K562 (cell line): ENCODE measurements at regions not wholly inside any gene's neighbourhood (a gene's known extent, or its start where the extent isn't known, plus 50 kb on each side); places are given as distances from the start of the nearest gene placed in this dataset. TPM values are rescaled to one million over a fixed set of nuclear protein-coding genes. Genes with fewer than 3 reads are reported as not detected.
"Not testable (repeated sequence)": the region's sequence is repeated elsewhere in the genome, so short reads cannot be mapped to it uniquely, and the experiment has no call there.

Experiments used
- ATAC-seq: fragments of 200-7000 bp; cut with Tn5 transposase; 3 replicates; pipeline ENCODE4 v1.9.1; 2020; ENCODE audit warnings: moderate library complexity
- BruUV-seq: library from RNA; stranded (reverse); fragments of 400-500 nt; replicated peaks from 2 replicates; lab custom pipeline; 2021; lab: Mats Ljungman, UMichigan
- CTCF ChIA-PET: fragments of 300-600 bp; formaldehyde crosslinking; extraction: SDS; loops from one replicate; lab custom pipeline; 2021; ENCODE audit warnings: low intra/inter-chr PET ratio; lab: Yijun Ruan, JAX
- POLR2A ChIA-PET: fragments of 300-600, 350-650 bp; sonication (Branson Sonifier 250); formaldehyde crosslinking; extraction: SDS; loops from one replicate; lab custom pipeline; 2021; ENCODE audit warnings: antibody characterized with exemption, inconsistent platforms; lab: Yijun Ruan, JAX
- DNase-seq, 4 experiments: peaks; one replicate each; pipeline versions ENCODE4 v3.0.0 to v3.0.0-alpha.2; 2011 to 2018; ENCODE audit warnings: low spot score in 3 of 4, mixed read lengths in 3 of 4; ENCODE audit errors: extremely low read depth in 1 of 4
- FAIRE-seq: peaks from 2 replicates; lab custom pipeline; 2011; peaks lifted over from hg19 to GRCh38; lab: Jason Lieb, UNC
- H2AFZ ChIP-seq: 2 replicates; pipeline ENCODE4 v1.6.0; 2011; ENCODE audit warnings: low read depth, low read length, control low read depth, inconsistent platforms
- H3K27ac ChIP-seq: fragments of 200-600 bp; 3 replicates; pipeline ENCODE4 v1.8.0; 2011; ENCODE audit warnings: low read depth, mild to moderate bottlenecking, control low read depth, inconsistent platforms, low read length, moderate library complexity, mixed read lengths; ENCODE audit errors: extremely low read depth
- H3K27me3 ChIP-seq, 2 experiments: fragments of 300-600 bp in 1 of 2; 2 replicates in 1 of 2; 3 replicates in 1 of 2; pipeline versions ENCODE4 v1.6.0 to v1.8.0; 2011; ENCODE audit warnings: inconsistent platforms in 2 of 2, low read length in 2 of 2, mild to moderate bottlenecking in 1 of 2, mixed read lengths in 1 of 2, moderate library complexity in 1 of 2; ENCODE audit not compliant: control insufficient read depth in 2 of 2, insufficient read depth in 2 of 2
- H3K36me3 ChIP-seq: fragments of 300-600 bp; 3 replicates; pipeline ENCODE4 v1.8.0; 2011; ENCODE audit warnings: mild to moderate bottlenecking, low read length, inconsistent platforms; ENCODE audit not compliant: control insufficient read depth, insufficient read depth
- H3K4me1 ChIP-seq, 2 experiments: fragments of 200-600 bp in 1 of 2; replicated peaks in 1 of 2; 2 replicates in 1 of 2; 3 replicates in 1 of 2; pipeline versions ENCODE4 v1.5.1 to v1.8.0; 2011; ENCODE audit warnings: inconsistent platforms in 2 of 2, low read length in 2 of 2, mild to moderate bottlenecking in 1 of 2, mixed read lengths in 1 of 2, moderate library complexity in 1 of 2; ENCODE audit not compliant: control insufficient read depth in 2 of 2, insufficient read depth in 2 of 2
- H3K4me2 ChIP-seq: 2 replicates; pipeline ENCODE4 v1.6.1; 2011; ENCODE audit warnings: low read length, control low read depth, inconsistent platforms, mixed read lengths; ENCODE audit not compliant: insufficient read depth
- H3K4me3 ChIP-seq: fragments of 200-600 bp; sonication (generic), shearing (Covaris generic); 2 replicates; pipeline ENCODE4 v1.5.1; 2016; ENCODE audit warnings: control low read depth, inconsistent platforms
- H3K79me2 ChIP-seq: fragments of 200-600 bp; 3 replicates; pipeline ENCODE4 v1.8.0; 2011; ENCODE audit warnings: low read length, inconsistent platforms; ENCODE audit not compliant: control insufficient read depth, insufficient read depth
- H3K9ac ChIP-seq, 2 experiments: 2 replicates each; pipeline versions ENCODE4 v1.6.0 to v1.6.1; 2011; ENCODE audit warnings: low read depth in 2 of 2, low read length in 2 of 2, control low read depth in 1 of 2, inconsistent platforms in 1 of 2, mild to moderate bottlenecking in 1 of 2, mixed read lengths in 1 of 2; ENCODE audit not compliant: insufficient read depth in 1 of 2
- H3K9me1 ChIP-seq: one replicate; pipeline ENCODE4 v1.6.0; 2011; ENCODE audit warnings: inconsistent platforms, mild to moderate bottlenecking, low read length, moderate library complexity; ENCODE audit not compliant: control insufficient read depth, insufficient read depth
- H3K9me3 ChIP-seq: replicated peaks from 2 replicates; pipeline ENCODE4 v1.5.1; 2011; ENCODE audit warnings: low read depth, low read length, inconsistent platforms; ENCODE audit not compliant: control insufficient read depth, insufficient read depth
- H4K20me1 ChIP-seq: replicated peaks from 2 replicates; pipeline ENCODE4 v1.6.1; 2011; ENCODE audit warnings: low read length, inconsistent platforms, mixed read lengths; ENCODE audit not compliant: control insufficient read depth, insufficient read depth
- WGBS: fragments of 100-300 bp; shearing (Covaris generic); methylation state at CpG from one replicate; pipeline ENCODE4 v1.1.6; 2016; ENCODE audit warnings: low coverage, mixed read lengths; ENCODE audit not compliant: insufficient coverage; ENCODE audit errors: missing lambda C conversion rate; 5-methylcytosine and 5-hydroxymethylcytosine counted together
- in situ Hi-C: fragments of 300-500 bp; cut with MboI; formaldehyde crosslinking; loops from 4 replicates; pipeline ENCODE4 v1.15.0; 2018; ENCODE audit warnings: inconsistent platforms, mixed read lengths
- intact Hi-C: fragments of 100-400 bp; cut with micrococcal nuclease; formaldehyde crosslinking; loops from 2 replicates; pipeline ENCODE4 v1.14.2; 2022
- small RNA-seq: library from RNA; depleted of rRNA; stranded (forward); fragments of <200 nt; gene quantifications from one replicate; pipeline ENCODE3, GENCODE V24; 2014

GRCh38 chr10:133753545-133753944, 127.0 kb upstream of the FRG2B start:
- H3K9me3 ChIP-seq, H2AFZ ChIP-seq, H3K79me2 ChIP-seq, CTCF ChIA-PET, intact Hi-C loops, BruUV-seq, H3K4me3 ChIP-seq, in situ Hi-C loops, H3K27me3 ChIP-seq, H3K27ac ChIP-seq, H3K4me2 ChIP-seq, H4K20me1 ChIP-seq, H3K36me3 ChIP-seq, H3K9ac ChIP-seq, FAIRE-seq, POLR2A ChIA-PET, H3K4me1 ChIP-seq, DNase-seq, H3K9me1 ChIP-seq: not testable (repeated sequence)
- WGBS = no CpG with 5 or more reads among the region's 39 CpGs
- peak; percentile 59; the same call in 2 of the 3 replicates for ATAC-seq

Small RNA genes in the stretch of these regions (small RNA-seq; reads per million reads assigned to genes)
- gene BX322534.1 = not detected
